IPS-NIHi7 (cell line): ENCODE measurements at regions not wholly inside any gene's neighbourhood (a gene's known extent, or its start where the extent isn't known, plus 50 kb on each side); places are given as distances from the start of the nearest gene placed in this dataset.
"Not testable (repeated sequence)": the region's sequence is repeated elsewhere in the genome, so short reads cannot be mapped to it uniquely, and the experiment has no call there.

ENCODE experiments used
- DNase-seq: peaks from one replicate; pipeline ENCODE4 v3.0.0; 2012; ENCODE audit warnings: mixed read lengths; ENCODE audit errors: extremely low spot score

- DNase-seq, result no peak
Observed at GRCh38 chr4:176571206-176571605, 221.5 kb downstream of the VEGFC start.

- no peak for DNase-seq
Observed at GRCh38 chr4:176575141-176575730, 217.5 kb downstream of the VEGFC start.

GRCh38 chr4:176579226-176579625, 213.5 kb downstream of the VEGFC start:
- DNase-seq, result no peak

- no peak for DNase-seq
Observed at GRCh38 chr4:176583278-176583677, 209.4 kb downstream of the VEGFC start.

- DNase-seq, result no peak
Observed at GRCh38 chr4:176584031-176584606, 208.6 kb downstream of the VEGFC start.

- DNase-seq, result no peak
Observed at GRCh38 chr4:176587920-176588319, 204.8 kb downstream of the VEGFC start.

GRCh38 chr4:176588436-176588835, 204.3 kb downstream of the VEGFC start:
- DNase-seq, result no peak

- DNase-seq, result no peak
Observed at GRCh38 chr4:176592976-176593670, 199.6 kb downstream of the VEGFC start.

- no peak for DNase-seq
Observed at GRCh38 chr4:176593943-176594342, 198.8 kb downstream of the VEGFC start.

- DNase-seq, result no peak
Observed at GRCh38 chr4:176595257-176595656, 197.5 kb downstream of the VEGFC start.

- no peak for DNase-seq
Observed at GRCh38 chr4:176601124-176601523, 191.6 kb downstream of the VEGFC start.

- no peak for DNase-seq
Observed at GRCh38 chr4:176607807-176608206, 184.9 kb downstream of the VEGFC start.

- DNase-seq, result no peak
Observed at GRCh38 chr4:176608346-176608745, 184.4 kb downstream of the VEGFC start.

- DNase-seq, result no peak
Observed at GRCh38 chr4:176610594-176610993, 182.1 kb downstream of the VEGFC start.

GRCh38 chr4:176611381-176611780, 181.3 kb downstream of the VEGFC start:
- no peak for DNase-seq

GRCh38 chr4:176611951-176612350, 180.8 kb downstream of the VEGFC start:
- DNase-seq, result no peak

GRCh38 chr4:176614793-176615192, 177.9 kb downstream of the VEGFC start:
- no peak for DNase-seq

- DNase-seq, result no peak
Observed at GRCh38 chr4:176616151-176616550, 176.6 kb downstream of the VEGFC start.

GRCh38 chr4:176618138-176618537, 174.6 kb downstream of the VEGFC start:
- DNase-seq, result no peak

GRCh38 chr4:176619430-176619829, 173.3 kb downstream of the VEGFC start:
- DNase-seq, result no peak

- DNase-seq, result no peak
Observed at GRCh38 chr4:176622251-176622948, 170.3 kb downstream of the VEGFC start.

GRCh38 chr4:176624983-176625610, 167.6 kb downstream of the VEGFC start:
- DNase-seq, result not testable (repeated sequence)
